SK-N-SH (cell line): ENCODE measurements at regions not wholly inside any gene's neighbourhood (a gene's known extent, or its start where the extent isn't known, plus 50 kb on each side); places are given as distances from the start of the nearest gene placed in this dataset.

Experiments
- CTCF ChIA-PET: fragments of 300-600, 350-600 bp; formaldehyde crosslinking; extraction: SDS; loops from one replicate; lab custom pipeline; 2021; lab: Yijun Ruan, JAX
- POLR2A ChIA-PET: fragments of 350-600 bp; sonication (Branson Sonifier 250); formaldehyde crosslinking; extraction: SDS; loops from one replicate; lab custom pipeline; 2020; ENCODE audit warnings: antibody characterized with exemption, inconsistent platforms; lab: Yijun Ruan, JAX
- DNase-seq: peaks from one replicate; pipeline ENCODE4 v3.0.0; 2012
- H2AFZ ChIP-seq: fragments of 200-600 bp; sonication (generic); 2 replicates; pipeline ENCODE4 v1.8.1; 2016; ENCODE audit warnings: antibody characterized with exemption, mild to moderate bottlenecking, low read depth
- H3F3A ChIP-seq: fragments of 200-600 bp; sonication (generic); replicated peaks from 2 replicates; pipeline ENCODE3; 2016; ENCODE audit warnings: antibody characterized with exemption, mild to moderate bottlenecking; ENCODE audit not compliant: insufficient read depth
- H3K27ac ChIP-seq, 2 experiments: fragments of 200-500 bp in 1 of 2; fragments of 200-600 bp in 1 of 2; sonication (Bioruptor generic) in 1 of 2; sonication (generic), shearing (Covaris generic) in 1 of 2; 2 replicates each; pipeline versions ENCODE4 v1.5.1 to v1.6.1; 2014 to 2016; ENCODE audit warnings: low read depth in 2 of 2, inconsistent platforms in 1 of 2, low read length in 1 of 2, mild to moderate bottlenecking in 1 of 2, mixed read lengths in 1 of 2
- H3K27me3 ChIP-seq: fragments of 200-600 bp; sonication (generic), shearing (Covaris generic); 2 replicates; pipeline ENCODE4 v1.6.1; 2016; ENCODE audit warnings: mixed run types; ENCODE audit not compliant: insufficient read depth
- H3K36me3 ChIP-seq, 2 experiments: fragments of 200-500 bp in 1 of 2; fragments of 200-600 bp in 1 of 2; sonication (Bioruptor generic) in 1 of 2; sonication (generic) in 1 of 2; replicated peaks in 1 of 2; 2 replicates each; pipeline versions ENCODE3 to v1.5.1; 2014 to 2016; ENCODE audit warnings: low read length in 1 of 2, mild to moderate bottlenecking in 1 of 2; ENCODE audit not compliant: insufficient read depth in 2 of 2, control insufficient read depth in 1 of 2
- H3K4me1 ChIP-seq, 2 experiments: fragments of 200-500 bp in 1 of 2; fragments of 200-600 bp in 1 of 2; sonication (Bioruptor generic) in 1 of 2; sonication (generic), shearing (Covaris generic) in 1 of 2; 2 replicates each; pipeline versions ENCODE4 v1.5.1 to v1.6.1; 2014 to 2016; ENCODE audit warnings: low read depth in 1 of 2, low read length in 1 of 2, mixed run types in 1 of 2; ENCODE audit not compliant: insufficient read depth in 2 of 2, control insufficient read depth in 1 of 2
- H3K4me2 ChIP-seq: fragments of 200-600 bp; sonication (generic), shearing (Covaris generic); 2 replicates; pipeline ENCODE4 v1.6.1; 2017; ENCODE audit warnings: mixed run types
- H3K4me3 ChIP-seq, 2 experiments: fragments of 200-500 bp in 1 of 2; fragments of 200-600 bp in 1 of 2; sonication (Bioruptor generic) in 1 of 2; sonication (generic), shearing (Covaris generic) in 1 of 2; 2 replicates each; pipeline versions ENCODE4 v1.5.1 to v1.8.1; 2014 to 2016; ENCODE audit warnings: low read depth in 2 of 2, inconsistent platforms in 1 of 2, low read length in 1 of 2, mild to moderate bottlenecking in 1 of 2, mixed read lengths in 1 of 2, moderate library complexity in 1 of 2
- H3K79me2 ChIP-seq: fragments of 200-600 bp; sonication (generic); 2 replicates; pipeline ENCODE4 v1.8.1; 2017; ENCODE audit warnings: mild to moderate bottlenecking; ENCODE audit not compliant: insufficient read depth
- H3K9ac ChIP-seq: fragments of 200-600 bp; sonication (generic); 2 replicates; pipeline ENCODE4 v1.6.1; 2017; ENCODE audit warnings: mixed run types
- H3K9me2 ChIP-seq: fragments of 200-600 bp; sonication (generic); 2 replicates; pipeline ENCODE4 v1.6.1; 2017; ENCODE audit warnings: mixed run types
- H3K9me3 ChIP-seq: fragments of 200-600 bp; sonication (generic); 2 replicates; pipeline ENCODE4 v1.6.1; 2017; ENCODE audit warnings: mixed run types, mild to moderate bottlenecking, moderate library complexity
- H4K20me1 ChIP-seq: fragments of 200-600 bp; sonication (generic); 2 replicates; pipeline ENCODE4 v1.6.1; 2017; ENCODE audit warnings: mild to moderate bottlenecking, mixed run types; ENCODE audit not compliant: insufficient read depth
- CHD2 ChIP-seq: fragments of 150-350 bp; IDR thresholded peaks from 2 replicates; pipeline ENCODE4 v1.6.1; 2018; ENCODE audit warnings: low read length; ENCODE audit not compliant: partially characterized antibody
- EP300 ChIP-seq, 2 experiments: IDR thresholded peaks; 2 replicates each; pipeline versions ENCODE4 v1.4.0 to v1.6.1; 2012; ENCODE audit warnings: borderline replicate concordance in 1 of 2, low read depth in 1 of 2, low read length in 1 of 2
- EZH2phosphoT487 ChIP-seq: fragments of 200-600 bp; sonication (generic); IDR thresholded peaks from 2 replicates; pipeline ENCODE4 v1.6.1; 2017; ENCODE audit warnings: low read depth, mixed run types, mild to moderate bottlenecking, antibody characterized with exemption, moderate library complexity, borderline replicate concordance
- FOSL2 ChIP-seq: IDR thresholded peaks from 2 replicates; pipeline ENCODE4 v1.4.0; 2012; ENCODE audit warnings: low read depth, mild to moderate bottlenecking, moderate library complexity, borderline replicate concordance
- FOXJ3 ChIP-seq: sonication (generic); formaldehyde crosslinking; IDR thresholded peaks from 2 replicates; pipeline ENCODE4 v1.5.1; 2020; ENCODE audit warnings: mild to moderate bottlenecking, missing genetic modification reagents
- IRF3 ChIP-seq: fragments of 150-350 bp; IDR thresholded peaks from 2 replicates; pipeline ENCODE4 v1.6.1; 2016; ENCODE audit warnings: mild to moderate bottlenecking, low read depth, low read length
- PBX3 ChIP-seq: IDR thresholded peaks from 2 replicates; pipeline ENCODE4; 2012
- RAD21 ChIP-seq: IDR thresholded peaks from 2 replicates; pipeline ENCODE4 v1.6.1; 2012; ENCODE audit warnings: mild to moderate bottlenecking, low read length
- RCOR1 ChIP-seq: fragments of 150-350 bp; IDR thresholded peaks from 2 replicates; pipeline ENCODE4 v1.6.1; 2017; ENCODE audit warnings: antibody characterized with exemption, low read length
- RFX5 ChIP-seq: IDR thresholded peaks from 2 replicates; pipeline ENCODE4 v1.6.1; 2012; ENCODE audit warnings: mild to moderate bottlenecking, improper control_type of control experiment, low read length
- RXRA ChIP-seq: IDR thresholded peaks from 2 replicates; pipeline ENCODE4 v1.4.0; 2012; ENCODE audit warnings: low read depth, mild to moderate bottlenecking, borderline replicate concordance
- SMC3 ChIP-seq: IDR thresholded peaks from 2 replicates; pipeline ENCODE4 v1.6.1; 2012; ENCODE audit warnings: low read depth, low read length, improper control_type of control experiment
- TAF1 ChIP-seq: IDR thresholded peaks from 2 replicates; pipeline ENCODE4 v1.6.1; 2012; ENCODE audit warnings: low read depth, mild to moderate bottlenecking, low read length, moderate library complexity, borderline replicate concordance
- TCF12 ChIP-seq: IDR thresholded peaks from 2 replicates; pipeline ENCODE4 v1.4.0; 2012
- TEAD4 ChIP-seq: IDR thresholded peaks from 2 replicates; pipeline ENCODE4 v1.4.0; 2012; ENCODE audit warnings: mild to moderate bottlenecking, borderline replicate concordance; ENCODE audit not compliant: insufficient read depth
- WGBS: methylation state at CpG from one replicate; pipeline ENCODE4 v1.1.6; 2017; ENCODE audit warnings: low lambda C conversion rate; 5-methylcytosine and 5-hydroxymethylcytosine counted together
- TF ChIP-seq, protein P1 (sequence below): IDR thresholded peaks from 2 replicates; pipeline ENCODE4 v1.4.0; 2012; ENCODE audit warnings: low read depth, borderline replicate concordance
- TF ChIP-seq, protein P2 (sequence below): fragments of 150-350 bp; IDR thresholded peaks from 2 replicates; pipeline ENCODE4 v1.6.1; 2017; ENCODE audit warnings: antibody characterized with exemption, low read length, low read depth, borderline replicate concordance

DNA sequence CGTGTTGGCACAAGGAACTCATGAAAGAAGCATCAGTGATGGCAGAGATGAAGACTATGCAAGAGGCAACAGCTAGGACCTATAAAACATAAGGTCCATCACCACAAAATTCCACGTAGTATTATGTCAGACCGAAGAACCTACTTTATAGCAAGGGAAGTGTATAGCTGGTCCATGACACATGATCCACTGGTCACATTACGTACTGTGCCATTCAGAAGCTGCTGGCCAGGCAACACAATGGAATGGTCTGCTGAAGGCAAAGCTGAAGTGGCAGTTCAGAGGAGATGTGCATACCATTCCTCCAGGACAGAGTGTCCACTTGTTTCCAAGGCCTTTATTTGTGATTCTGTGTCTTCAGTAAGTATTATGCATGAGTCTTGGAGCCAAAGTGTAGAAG is 215.5 kb upstream of the UGT8 start:
- no peak overlapping the region for H3K4me3 ChIP-seq
- DNase-seq, result no peak
- peak overlapping the region; percentile 24; the same call in 1 of the 2 replicates for H3K4me2 ChIP-seq
- WGBS, result 85% methylated on average over 4 of the region's 4 CpGs
- no peaks in the 10 kb centered on the region for H3K9me3 ChIP-seq
- POLR2A ChIA-PET, result no interaction called here
- H3K27me3 ChIP-seq, result no peaks in the 10 kb centered on the region; the same call in 1 of the 2 replicates
- CTCF ChIA-PET, result interaction anchor here (0.9 to 4.2 kb wide), 8 partner anchors 276 to 989 kb away, joined by 3 to 47 read pairs (median 6); partner anchors contain the start of gene ARSJ
- H3K36me3 ChIP-seq, result no peaks in the 10 kb centered on the region
- peaks cover 25% of the 10 kb centered on the region for H3F3A ChIP-seq
- peak overlapping the region in 1 of 2 experiments; percentile 85; a peak in 2 of 4 replicates for H3K27ac ChIP-seq
- no peak overlapping the region; the same call in 1 of the 2 replicates for H3K9ac ChIP-seq
- TF ChIP-seq RXRA, result no peak
- TF ChIP-seq SMC3, result no peak
- TF ChIP-seq, protein P1, sequence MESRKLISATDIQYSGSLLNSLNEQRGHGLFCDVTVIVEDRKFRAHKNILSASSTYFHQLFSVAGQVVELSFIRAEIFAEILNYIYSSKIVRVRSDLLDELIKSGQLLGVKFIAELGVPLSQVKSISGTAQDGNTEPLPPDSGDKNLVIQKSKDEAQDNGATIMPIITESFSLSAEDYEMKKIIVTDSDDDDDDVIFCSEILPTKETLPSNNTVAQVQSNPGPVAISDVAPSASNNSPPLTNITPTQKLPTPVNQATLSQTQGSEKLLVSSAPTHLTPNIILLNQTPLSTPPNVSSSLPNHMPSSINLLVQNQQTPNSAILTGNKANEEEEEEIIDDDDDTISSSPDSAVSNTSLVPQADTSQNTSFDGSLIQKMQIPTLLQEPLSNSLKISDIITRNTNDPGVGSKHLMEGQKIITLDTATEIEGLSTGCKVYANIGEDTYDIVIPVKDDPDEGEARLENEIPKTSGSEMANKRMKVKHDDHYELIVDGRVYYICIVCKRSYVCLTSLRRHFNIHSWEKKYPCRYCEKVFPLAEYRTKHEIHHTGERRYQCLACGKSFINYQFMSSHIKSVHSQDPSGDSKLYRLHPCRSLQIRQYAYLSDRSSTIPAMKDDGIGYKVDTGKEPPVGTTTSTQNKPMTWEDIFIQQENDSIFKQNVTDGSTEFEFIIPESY, result no peak
- TF ChIP-seq TCF12, result no peak
- no peak for TF ChIP-seq EP300 (IDR thresholded peaks at IDR 0.05; ENCODE audit: borderline replicate concordance in 1 of 2, low read depth in 1 of 2, low read length in 1 of 2)
- no peak for TF ChIP-seq TAF1
- no peak for TF ChIP-seq RCOR1
- TF ChIP-seq, all 33 proteins: peak for 0
- no peak overlapping the region for H2AFZ ChIP-seq
- no peaks in the 10 kb centered on the region for H4K20me1 ChIP-seq
- H3K79me2 ChIP-seq, result no peaks in the 10 kb centered on the region
- no peaks in the 10 kb centered on the region for H3K9me2 ChIP-seq
- peaks cover 0 to 17% of the 10 kb centered on the region in 2 experiments; a peak in 3 of 4 replicates for H3K4me1 ChIP-seq

- H3K4me3 ChIP-seq, result no peak overlapping the region
- peaks cover 0 to 17% of the 10 kb centered on the region in 2 experiments; a peak in 3 of 4 replicates for H3K4me1 ChIP-seq
- no peaks in the 10 kb centered on the region for H3K9me2 ChIP-seq
- H2AFZ ChIP-seq, result no peak overlapping the region
- H3K27me3 ChIP-seq, result no peaks in the 10 kb centered on the region; the same call in 1 of the 2 replicates
- POLR2A ChIA-PET, result no interaction called here
- H3K27ac ChIP-seq, result peak overlapping the region; percentile 50 to 85; a peak in 3 of 4 replicates
- peaks cover 25% of the 10 kb centered on the region for H3F3A ChIP-seq
- H3K9me3 ChIP-seq, result no peaks in the 10 kb centered on the region
- CTCF ChIA-PET, result interaction anchor here (0.8 to 4.2 kb wide), 9 partner anchors 57 to 989 kb away, joined by 3 to 47 read pairs (median 4); partner anchors contain the start of gene ARSJ
- H3K36me3 ChIP-seq, result no peaks in the 10 kb centered on the region
- no peaks in the 10 kb centered on the region for H3K79me2 ChIP-seq
- peak overlapping the region; percentile 24; the same call in 1 of the 2 replicates for H3K4me2 ChIP-seq
- no peaks in the 10 kb centered on the region for H4K20me1 ChIP-seq
- no peak overlapping the region; the same call in 1 of the 2 replicates for H3K9ac ChIP-seq
- WGBS, result 45% methylated on average over 1 of the region's 1 CpG
- no peak for DNase-seq
- TF ChIP-seq RAD21, result no peak
- TF ChIP-seq FOSL2, result peak; percentile 92
- no peak for TF ChIP-seq IRF3
- peak; percentile 58; the same call in 1 of the 2 replicates for TF ChIP-seq RXRA
- no peak for TF ChIP-seq RCOR1
- no peak for TF ChIP-seq FOXJ3 (CRISPR knock-in tag)
- TF ChIP-seq RFX5, result no peak
- TF ChIP-seq TEAD4, result peak; percentile 57; the same call in 1 of the 2 replicates
- TF ChIP-seq TCF12, result peak; percentile 86
- TF ChIP-seq, protein P1, result no peak
- no peak for TF ChIP-seq EZH2phosphoT487
- TF ChIP-seq, protein P2, sequence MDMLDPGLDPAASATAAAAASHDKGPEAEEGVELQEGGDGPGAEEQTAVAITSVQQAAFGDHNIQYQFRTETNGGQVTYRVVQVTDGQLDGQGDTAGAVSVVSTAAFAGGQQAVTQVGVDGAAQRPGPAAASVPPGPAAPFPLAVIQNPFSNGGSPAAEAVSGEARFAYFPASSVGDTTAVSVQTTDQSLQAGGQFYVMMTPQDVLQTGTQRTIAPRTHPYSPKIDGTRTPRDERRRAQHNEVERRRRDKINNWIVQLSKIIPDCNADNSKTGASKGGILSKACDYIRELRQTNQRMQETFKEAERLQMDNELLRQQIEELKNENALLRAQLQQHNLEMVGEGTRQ, result no peak
- no peak for TF ChIP-seq SMC3
- peak; percentile 81 for TF ChIP-seq PBX3
- no peak for TF ChIP-seq CHD2
- peak in 1 of 2 experiments; percentile 83; a peak in 2 of 4 replicates for TF ChIP-seq EP300 (IDR thresholded peaks at IDR 0.05; ENCODE audit: borderline replicate concordance in 1 of 2, low read depth in 1 of 2, low read length in 1 of 2)
These were observed 214.9 kb upstream of the UGT8 start for GRCh38 chr4:114383721-114384120.
